ENCODE measurements at regions not wholly inside any gene's neighbourhood (a gene's known extent, or its start where the extent isn't known, plus 50 kb on each side); places are given as distances from the start of the nearest gene placed in this dataset.

DNA sequence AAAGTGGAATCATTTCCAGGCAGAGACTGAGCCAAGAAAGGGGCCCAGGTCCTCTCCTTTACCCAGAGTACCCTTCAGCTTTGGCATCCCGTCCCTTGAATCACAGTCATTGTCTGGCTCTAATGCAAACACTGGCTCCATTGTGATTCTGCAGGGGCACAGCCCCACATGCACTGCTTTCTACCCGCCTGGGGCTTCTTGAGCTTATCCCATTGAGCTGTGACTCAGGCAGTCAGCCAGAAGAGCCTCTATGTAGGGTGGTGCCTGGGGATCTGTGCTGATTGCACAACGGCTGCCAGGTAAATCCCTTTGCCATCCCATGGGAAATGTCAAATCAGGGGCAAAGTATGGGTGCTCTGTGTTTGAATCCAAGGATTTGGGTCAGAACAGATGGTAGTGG is 88.9 kb downstream of the RASSF10 start:
- TF ChIP-seq REST (IDR thresholded peaks at IDR 0.05; ENCODE audit: insufficient read depth in 1 of 2, low read depth in 2 of 2, low read length in 2 of 2) (no peak), POLR2AphosphoS5 (IDR thresholded peaks at IDR 0.05; ENCODE audit: low read depth, low read length) (no peak), TAF1 (IDR thresholded peaks at IDR 0.05; ENCODE audit: borderline replicate concordance, insufficient read depth, low read length) (no peak), SIN3A (IDR thresholded peaks at IDR 0.05; ENCODE audit: borderline replicate concordance, insufficient read depth, low read length) (no peak), FOXP2 (optimal IDR thresholded peaks at IDR 0.05; ENCODE audit: borderline replicate concordance, extremely low read depth, extremely low read length, insufficient read depth) (no peak)
